Activated naive CD4-positive, alpha-beta T cell treated with anti-CD3 and anti-CD28 coated beads, Interleukin-2, amount 50 U/mL, for 72 hours (primary cell): ENCODE measurements at regions not wholly inside any gene's neighbourhood (a gene's known extent, or its start where the extent isn't known, plus 50 kb on each side); places are given as distances from the start of the nearest gene placed in this dataset.
A peak's percentile ranks its signal among the peaks of the same experiment; 100 is the strongest.

Experiments used
- ATAC-seq, 2 donors: fragments of 150-1000 bp; cut with Tn5 transposase; 2 replicates each; pipeline ENCODE4 v1.10.0; 2021; ENCODE audit warnings: mild to moderate bottlenecking in 2 of 2, moderate library complexity in 2 of 2
- DNase-seq, 2 donors: peaks; one replicate each; pipeline ENCODE4 v3.0.0; 2021 to 2022; ENCODE audit warnings: low spot score in 2 of 2
- H3K27ac Mint-ChIP-seq, 2 donors: one replicate each; pipeline ENCODE4 v1.8.0; 2022; ENCODE audit warnings: mild to moderate bottlenecking in 2 of 2, mixed read lengths in 2 of 2
- H3K36me3 Mint-ChIP-seq, 2 donors: one replicate each; pipeline ENCODE4 v1.8.0; 2022; ENCODE audit warnings: mixed read lengths in 2 of 2
- H3K9me3 Mint-ChIP-seq, 2 donors: one replicate each; pipeline ENCODE4 v1.8.0; 2022; ENCODE audit warnings: mixed read lengths in 2 of 2

DNA sequence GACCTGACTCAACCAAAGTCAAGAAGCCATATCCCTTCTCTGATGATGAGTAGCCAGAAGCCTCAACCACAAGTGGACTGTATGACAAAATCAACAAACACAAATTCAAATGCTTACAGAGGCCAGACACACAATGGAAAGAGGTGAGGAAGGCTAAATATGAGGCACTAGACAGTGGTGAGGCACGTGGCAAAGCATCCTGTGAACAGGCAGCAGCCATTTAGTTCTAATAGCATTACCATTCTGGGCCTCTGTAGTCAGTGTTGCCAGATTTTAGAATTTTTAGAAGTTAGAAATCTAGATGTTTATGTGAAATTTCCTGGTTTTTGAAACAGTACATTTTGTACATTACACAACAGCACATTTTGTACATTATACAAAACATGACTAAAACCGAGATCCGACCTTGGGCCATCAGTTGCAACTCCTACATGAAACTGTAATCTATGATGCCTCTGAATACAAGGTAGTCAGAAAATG is 403.3 kb downstream of the COG6 start:
- DNase-seq (no peak), ATAC-seq (peak; percentile 45 to 55)
- Mint-ChIP-seq H3K9me3 (peaks cover 0 to 12% of the 10 kb centered on the region in 2 donors), H3K36me3 (peaks cover 3 to 4% of the 10 kb centered on the region in 2 donors), H3K27ac (no peak overlapping the region)

GRCh38 chr13:40059540-40060232 is 404.2 kb downstream of the COG6 start:
- no peak for ATAC-seq
- peaks cover 0 to 8% of the 10 kb centered on the region in 2 donors for H3K9me3 Mint-ChIP-seq
- H3K36me3 Mint-ChIP-seq: no peaks in the 10 kb centered on the region
- no peak for DNase-seq
- H3K27ac Mint-ChIP-seq: no peak overlapping the region

GRCh38 chr13:40060296-40061007 is 405.0 kb downstream of the COG6 start:
- ATAC-seq: peak; percentile 94 to 95
- DNase-seq: peak; percentile 24 to 61
- H3K9me3 Mint-ChIP-seq: peaks cover 0 to 8% of the 10 kb centered on the region in 2 donors
- no peaks in the 10 kb centered on the region for H3K36me3 Mint-ChIP-seq
- H3K27ac Mint-ChIP-seq: no peak overlapping the region

GRCh38 chr13:40061466-40062450 is 406.3 kb downstream of the COG6 start:
- H3K27ac Mint-ChIP-seq: no peak overlapping the region
- no peaks in the 10 kb centered on the region for H3K36me3 Mint-ChIP-seq
- peaks cover 0 to 5% of the 10 kb centered on the region in 2 donors for H3K9me3 Mint-ChIP-seq
- no peak for DNase-seq
- no peak for ATAC-seq

- ATAC-seq (no peak), DNase-seq (no peak)
- no peaks in the 10 kb centered on the region for H3K36me3 Mint-ChIP-seq
- H3K9me3 Mint-ChIP-seq: peaks cover 0 to 4% of the 10 kb centered on the region in 2 donors
- no peak overlapping the region for H3K27ac Mint-ChIP-seq
Observed at GRCh38 chr13:40063278-40063698, 407.8 kb downstream of the COG6 start.

- no peaks in the 10 kb centered on the region for H3K9me3 Mint-ChIP-seq
- H3K36me3 Mint-ChIP-seq: no peaks in the 10 kb centered on the region
- peak overlapping the region in 1 of 2 donors; percentile 50 for H3K27ac Mint-ChIP-seq
- DNase-seq: no peak
- no peak for ATAC-seq
Observed at GRCh38 chr13:40063703-40064102, 408.2 kb downstream of the COG6 start.

GRCh38 chr13:40064154-40065097 is 409.0 kb downstream of the COG6 start:
- ATAC-seq: peak in 1 of 2 donors; percentile 19
- no peaks in the 10 kb centered on the region for H3K36me3 Mint-ChIP-seq
- H3K9me3 Mint-ChIP-seq: no peaks in the 10 kb centered on the region
- DNase-seq: no peak
- peak overlapping the region in 1 of 2 donors; percentile 50 for H3K27ac Mint-ChIP-seq

- ATAC-seq: peak; percentile 85 to 90
- H3K27ac Mint-ChIP-seq: peak overlapping the region; percentile 53 to 63
Observed at GRCh38 chr13:40069173-40070044, 413.9 kb downstream of the COG6 start.

DNA sequence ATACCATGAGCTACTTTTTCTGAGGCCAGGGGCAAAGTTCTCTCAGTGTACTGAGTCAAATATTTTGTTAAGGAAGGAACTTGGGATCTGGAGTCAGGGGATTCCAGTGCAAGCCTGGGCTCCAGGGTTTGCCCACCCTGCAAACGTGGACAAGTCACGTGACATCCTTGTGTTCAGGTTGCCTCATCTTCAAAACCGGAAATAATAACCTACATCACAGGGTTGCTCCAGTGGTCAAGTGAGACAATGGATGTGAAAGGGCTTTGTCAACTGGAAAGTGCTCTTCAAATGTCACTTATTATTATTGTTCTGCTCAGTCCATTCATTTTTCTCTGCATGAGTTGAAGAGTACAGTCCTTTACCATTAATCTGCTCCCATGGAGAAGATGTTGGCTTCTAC is 414.9 kb downstream of the COG6 start:
- DNase-seq: no peak
- Mint-ChIP-seq H3K27ac (peak overlapping the region in 1 of 2 donors; percentile 24), H3K9me3 (no peaks in the 10 kb centered on the region), H3K36me3 (peaks cover 0 to 4% of the 10 kb centered on the region in 2 donors)
- peak in 1 of 2 donors; percentile 32 for ATAC-seq

More at GRCh38 chr13:40069173-40070044, 413.9 kb downstream of the COG6 start:
- peaks cover 0 to 4% of the 10 kb centered on the region in 2 donors for H3K36me3 Mint-ChIP-seq
- H3K9me3 Mint-ChIP-seq: no peaks in the 10 kb centered on the region
- peak; percentile 70 to 71 for DNase-seq

- Mint-ChIP-seq H3K36me3 (peaks cover 0 to 4% of the 10 kb centered on the region in 2 donors), H3K27ac (no peak overlapping the region), H3K9me3 (peaks cover 3 to 11% of the 10 kb centered on the region in 2 donors)
- no peak for DNase-seq
- no peak for ATAC-seq
Observed at GRCh38 chr13:40072663-40073120, 417.2 kb downstream of the COG6 start.

GRCh38 chr13:40074338-40074737 is 418.9 kb downstream of the COG6 start:
- H3K9me3 Mint-ChIP-seq: peaks cover 4 to 11% of the 10 kb centered on the region in 2 donors
- no peak for ATAC-seq
- H3K36me3 Mint-ChIP-seq: peaks cover 0 to 4% of the 10 kb centered on the region in 2 donors
- no peak overlapping the region for H3K27ac Mint-ChIP-seq
- DNase-seq: no peak

GRCh38 chr13:40075281-40075680 is 419.8 kb downstream of the COG6 start:
- DNase-seq (no peak), ATAC-seq (no peak)
- Mint-ChIP-seq H3K27ac (no peak overlapping the region), H3K36me3 (peaks cover 0 to 4% of the 10 kb centered on the region in 2 donors), H3K9me3 (peaks cover 4 to 11% of the 10 kb centered on the region in 2 donors)

DNA sequence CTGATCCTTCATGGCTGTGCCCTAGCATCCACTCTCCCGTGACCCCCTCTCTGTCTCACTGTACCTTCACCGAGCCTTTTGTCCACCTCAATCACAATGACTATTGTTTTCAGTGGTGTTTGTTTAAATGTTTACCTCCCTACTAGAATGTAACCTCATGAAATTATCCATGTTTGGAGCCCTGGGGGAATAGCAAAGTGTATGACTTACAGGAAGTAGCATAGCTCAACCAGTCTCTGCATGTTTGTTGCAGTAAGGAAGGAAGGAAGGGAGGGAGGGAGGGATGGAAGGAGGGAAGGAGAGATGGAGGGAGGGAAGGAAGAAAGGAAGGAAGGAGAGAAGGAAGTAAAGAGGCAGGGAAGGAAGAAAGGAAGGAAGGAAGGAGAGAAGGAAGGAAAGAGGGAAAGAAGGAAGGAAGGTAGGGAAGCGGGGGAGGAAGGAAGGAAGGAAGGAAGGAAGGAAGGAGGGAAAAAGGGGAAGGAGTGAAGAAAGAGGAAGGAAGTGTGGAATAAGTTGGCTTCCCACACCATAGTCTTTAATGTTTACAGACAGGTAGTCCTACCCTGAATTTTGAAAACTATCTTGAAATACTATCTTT is 421.4 kb downstream of the COG6 start:
- DNase-seq (no peak), ATAC-seq (no peak)
- peak overlapping the region in 1 of 2 donors; percentile 24 for H3K27ac Mint-ChIP-seq
- peaks cover 8 to 11% of the 10 kb centered on the region in 2 donors for H3K9me3 Mint-ChIP-seq
- H3K36me3 Mint-ChIP-seq: peaks cover 0 to 9% of the 10 kb centered on the region in 2 donors

- DNase-seq: no peak
- Mint-ChIP-seq H3K27ac (no peak overlapping the region), H3K36me3 (peaks cover 0 to 12% of the 10 kb centered on the region in 2 donors), H3K9me3 (peaks cover 10 to 11% of the 10 kb centered on the region in 2 donors)
- no peak for ATAC-seq
Observed at GRCh38 chr13:40077396-40078027, 422.1 kb downstream of the COG6 start.
